Suprapubic skin (tissue), 4 donors: ENCODE measurements at regions not wholly inside any gene's neighbourhood (a gene's known extent, or its start where the extent isn't known, plus 50 kb on each side); places are given as distances from the start of the nearest gene placed in this dataset.

Experiments
- POLR2A ChIP-seq, 2 donors: fragments of 450-650 bp; IDR thresholded peaks; one replicate each; pipeline ENCODE4 v1.6.1; 2017; ENCODE audit warnings: antibody characterized with exemption in 2 of 2, mild to moderate bottlenecking in 2 of 2, moderate library complexity in 2 of 2
- POLR2AphosphoS5 ChIP-seq, 3 donors: sonication (generic); formaldehyde crosslinking; IDR thresholded peaks; one replicate each; pipeline ENCODE4 v1.6.1; 2017; ENCODE audit warnings: antibody characterized with exemption in 3 of 3

GRCh38 chr9:61670616-61671015 lies 480.8 kb downstream of the SPATA31A7 start:
- TF ChIP-seq POLR2AphosphoS5 (IDR thresholded peaks at IDR 0.05) (no peak), POLR2A (IDR thresholded peaks at IDR 0.05) (no peak)
